HK-2 (cell line): ENCODE measurements at regions not wholly inside any gene's neighbourhood (a gene's known extent, or its start where the extent isn't known, plus 50 kb on each side); places are given as distances from the start of the nearest gene placed in this dataset.

Experiments
- DNase-seq: peaks from one replicate; pipeline ENCODE4 v3.0.0-alpha.2; 2018; ENCODE audit not compliant: unreplicated experiment

GRCh38 chr6:21426841-21427490 is 166.6 kb upstream of the SOX4 start:
- no peak for DNase-seq

GRCh38 chr6:21429291-21429690 is 164.3 kb upstream of the SOX4 start:
- DNase-seq, result no peak

DNA sequence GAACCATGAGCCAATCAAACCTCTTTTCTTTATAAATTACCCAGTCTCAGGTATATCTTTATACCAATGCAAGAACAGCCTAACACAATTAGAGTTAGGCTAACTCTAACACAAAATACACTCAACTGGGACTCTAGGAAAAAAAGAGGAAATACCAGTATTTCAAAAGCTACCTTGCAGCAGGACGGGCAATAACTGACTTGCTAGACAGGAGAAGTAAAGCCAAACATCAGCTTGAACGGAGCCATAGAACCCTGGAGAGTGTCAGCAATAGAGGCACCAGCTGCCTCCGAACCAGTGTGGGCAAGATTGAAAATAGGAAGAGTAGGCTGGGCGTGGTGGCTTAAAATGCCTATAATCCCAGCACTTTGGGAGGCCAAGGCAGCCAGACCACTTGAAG is 162.0 kb upstream of the SOX4 start:
- DNase-seq, result no peak

DNA sequence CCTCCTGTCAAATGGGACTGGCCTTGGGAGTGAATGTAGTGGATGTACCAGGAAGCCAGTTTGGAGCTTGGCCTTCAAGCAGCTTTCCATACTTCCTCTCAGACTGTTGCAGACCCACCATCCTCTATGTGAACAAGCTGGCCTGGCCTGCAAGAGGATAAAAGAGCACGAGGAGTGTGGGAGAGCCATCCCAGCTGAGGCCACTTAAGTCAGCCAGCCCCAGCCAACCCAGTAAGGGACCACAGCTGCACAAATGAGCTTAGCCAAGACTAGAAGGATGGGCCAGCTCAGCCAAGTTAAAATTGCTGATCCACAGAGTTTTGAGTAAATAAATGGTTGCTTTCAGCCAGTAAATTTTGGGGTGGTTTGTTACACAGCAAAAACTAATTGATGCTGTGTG is 156.9 kb upstream of the SOX4 start:
- no peak for DNase-seq

DNA sequence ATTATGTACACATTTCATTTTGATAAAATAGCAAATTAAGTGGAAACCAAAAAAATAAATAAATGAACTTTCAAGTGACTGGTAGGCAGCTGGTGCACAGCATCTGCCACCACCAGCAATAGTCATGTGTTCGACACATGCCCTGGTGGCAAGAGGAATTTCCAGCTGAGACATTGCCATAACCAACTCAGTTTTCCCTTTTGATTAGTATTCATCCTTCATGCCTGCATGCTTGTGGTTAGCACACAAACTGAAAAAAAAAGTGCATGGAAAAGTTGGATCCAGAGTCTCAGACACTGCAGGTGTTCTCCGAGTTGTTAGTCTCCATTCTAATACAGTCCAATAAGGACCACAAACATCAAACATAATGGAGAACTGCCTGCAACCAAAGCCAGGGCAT is 156.0 kb upstream of the SOX4 start:
- no peak for DNase-seq

- no peak for DNase-seq
Measured at GRCh38 chr6:21438237-21438985, 155.1 kb upstream of the SOX4 start.

- no peak for DNase-seq
Measured at GRCh38 chr6:21438986-21439352, 154.6 kb upstream of the SOX4 start.

DNA sequence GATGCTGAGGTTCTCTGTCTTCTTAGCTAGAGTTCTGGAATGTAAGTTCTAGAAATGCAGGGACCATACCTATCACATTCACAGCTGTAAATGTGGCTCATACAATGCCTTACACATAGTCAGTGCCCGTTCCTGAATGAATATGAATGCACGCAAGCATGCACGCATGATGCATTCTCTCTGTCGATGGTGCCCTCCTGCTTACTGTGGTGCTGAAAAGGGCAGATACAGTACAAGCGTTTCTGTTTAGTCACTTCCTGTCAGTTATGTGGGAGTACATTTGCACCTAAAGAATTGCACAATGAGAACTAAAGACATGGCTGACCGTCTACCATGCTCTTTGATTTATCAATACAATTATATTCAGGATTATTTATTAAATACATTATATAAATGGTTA is 152.2 kb upstream of the SOX4 start:
- no peak for DNase-seq

- no peak for DNase-seq
Measured at GRCh38 chr6:21442874-21443273, 150.7 kb upstream of the SOX4 start.

DNA sequence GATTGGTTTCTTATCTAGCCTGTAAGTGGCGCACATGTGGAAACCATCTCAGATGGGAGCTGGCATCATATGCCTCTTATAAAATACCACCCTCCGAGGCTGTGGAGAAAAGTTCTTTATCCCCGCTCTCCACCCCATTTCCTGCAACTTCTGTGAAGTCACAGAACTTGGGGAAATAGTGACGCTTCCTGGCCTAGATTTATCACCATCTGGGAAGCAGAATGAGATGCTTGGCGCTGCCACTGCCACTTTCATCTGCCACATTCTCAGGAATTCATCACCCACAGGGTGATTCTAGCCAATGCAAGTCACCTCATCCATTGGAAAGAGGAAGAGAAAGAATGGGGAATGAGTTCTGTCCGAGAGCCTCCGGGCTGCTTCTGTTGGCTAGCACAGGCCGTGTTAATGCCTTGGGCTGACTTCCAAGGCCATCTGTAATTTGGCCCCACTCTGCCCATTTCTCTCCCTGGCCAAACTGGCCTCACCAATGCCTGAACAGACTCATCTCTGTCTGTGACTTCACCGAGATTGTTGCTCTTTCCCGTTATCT is 148.8 kb upstream of the SOX4 start:
- no peak for DNase-seq

DNA sequence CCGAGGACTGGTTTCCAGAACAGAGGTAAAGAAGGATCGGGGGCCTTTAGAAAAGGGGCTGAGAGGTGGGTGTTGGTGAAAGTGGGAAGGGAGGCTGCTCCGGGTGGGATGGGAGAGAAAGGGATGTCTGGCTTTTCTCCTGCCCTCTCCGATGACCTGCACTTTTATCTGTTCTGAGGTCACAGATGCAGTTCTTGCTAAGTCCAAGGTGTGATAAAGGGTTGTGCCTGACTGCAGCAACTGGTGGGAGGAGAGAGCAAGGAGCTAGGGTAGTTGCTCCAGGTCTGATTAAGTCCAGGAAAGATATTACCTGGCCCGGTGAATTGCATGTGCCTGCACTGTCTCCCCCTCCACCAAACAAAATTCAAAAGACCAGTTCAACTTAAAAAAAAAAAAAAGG is 145.6 kb upstream of the SOX4 start:
- DNase-seq, result no peak

DNA sequence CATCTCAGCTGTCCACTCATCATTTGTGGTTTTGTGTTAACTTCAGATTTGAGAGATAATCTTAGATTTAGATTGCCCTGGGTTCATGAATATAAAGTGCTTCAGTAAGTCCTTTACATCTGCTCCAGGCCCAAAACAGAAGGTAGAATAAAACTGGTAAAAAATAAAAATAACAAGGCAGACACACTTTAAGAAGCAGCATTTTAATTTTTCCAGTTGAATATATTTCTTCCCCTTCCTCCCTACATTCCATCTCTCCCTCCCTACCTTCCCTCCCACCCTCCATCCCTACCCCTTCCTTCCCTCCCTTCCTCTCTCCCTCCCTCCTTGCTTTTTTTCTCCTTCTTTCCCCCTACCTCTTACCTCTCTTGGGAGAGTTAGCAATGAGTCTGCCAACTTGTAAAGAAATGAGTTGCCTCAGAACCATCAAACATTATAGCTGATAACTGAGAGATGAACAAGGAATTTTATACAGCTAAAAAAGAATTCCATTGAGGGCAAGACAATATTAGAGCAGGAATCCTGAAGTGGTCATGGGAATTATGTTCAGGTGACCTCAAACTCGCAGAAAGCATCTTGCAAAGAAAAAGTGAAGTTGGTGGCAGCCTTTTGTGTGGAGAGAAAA is 145.0 kb upstream of the SOX4 start:
- DNase-seq, result no peak

GRCh38 chr6:21450149-21450548 is 143.4 kb upstream of the SOX4 start:
- DNase-seq, result no peak

DNA sequence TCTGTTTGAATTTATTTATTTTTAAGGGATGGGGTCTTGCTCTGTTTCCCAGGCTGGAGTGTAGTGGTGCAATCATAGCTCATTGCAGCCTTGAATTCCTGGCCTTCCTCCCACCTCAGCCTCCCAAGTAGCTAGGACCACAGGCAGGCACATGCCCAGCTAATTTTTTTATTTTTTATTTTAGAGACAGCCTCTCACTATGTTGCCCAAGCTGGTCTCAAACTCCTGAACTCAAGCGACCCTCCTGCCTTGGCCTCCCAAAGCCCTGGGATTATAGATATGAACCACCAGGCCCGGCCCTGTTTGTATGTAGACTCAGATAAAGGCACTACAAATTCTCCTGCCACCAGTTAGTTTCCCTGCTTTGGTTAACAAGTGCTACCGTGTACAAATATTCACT is 142.9 kb upstream of the SOX4 start:
- DNase-seq, result no peak

- no peak for DNase-seq
Measured at GRCh38 chr6:21451546-21452013, 142.0 kb upstream of the SOX4 start.

DNA sequence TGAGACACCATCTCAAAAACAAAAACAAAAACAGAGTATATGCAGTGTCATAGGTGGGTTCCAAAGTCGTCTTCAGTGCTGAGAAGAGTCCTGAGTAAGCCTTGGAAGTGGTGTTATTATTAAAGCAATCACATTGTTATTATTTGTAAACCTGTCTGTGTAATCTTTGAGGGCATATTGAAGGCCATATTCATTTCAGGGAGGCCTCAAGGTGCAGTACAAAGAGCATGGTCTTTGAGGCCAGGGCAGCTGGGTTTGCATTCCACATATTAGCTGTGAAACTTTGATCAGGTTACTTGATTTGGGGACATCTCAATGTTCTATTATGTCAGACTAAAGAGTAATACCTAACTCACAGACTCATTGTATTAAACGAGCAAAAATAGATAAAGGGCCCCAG is 139.3 kb upstream of the SOX4 start:
- no peak for DNase-seq

DNA sequence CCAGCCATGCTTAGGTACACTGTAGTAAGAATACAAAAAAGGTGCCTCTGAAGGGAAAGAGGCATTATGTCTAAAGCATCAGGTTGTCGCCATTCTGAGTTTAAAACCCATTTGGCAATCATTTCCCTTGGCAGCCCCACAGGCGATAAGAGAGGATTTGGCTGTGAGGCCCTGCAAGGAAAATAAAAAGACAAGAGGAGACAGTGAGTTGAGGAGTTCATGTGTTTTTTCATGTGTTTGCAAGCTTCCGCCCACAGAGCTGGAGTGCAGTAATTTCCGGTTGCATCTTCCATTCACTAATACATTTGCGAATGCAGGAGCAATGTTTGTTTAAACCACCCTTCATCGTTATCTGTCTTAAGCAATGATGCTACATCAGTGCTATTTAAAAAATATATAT is 138.5 kb upstream of the SOX4 start:
- no peak for DNase-seq

DNA sequence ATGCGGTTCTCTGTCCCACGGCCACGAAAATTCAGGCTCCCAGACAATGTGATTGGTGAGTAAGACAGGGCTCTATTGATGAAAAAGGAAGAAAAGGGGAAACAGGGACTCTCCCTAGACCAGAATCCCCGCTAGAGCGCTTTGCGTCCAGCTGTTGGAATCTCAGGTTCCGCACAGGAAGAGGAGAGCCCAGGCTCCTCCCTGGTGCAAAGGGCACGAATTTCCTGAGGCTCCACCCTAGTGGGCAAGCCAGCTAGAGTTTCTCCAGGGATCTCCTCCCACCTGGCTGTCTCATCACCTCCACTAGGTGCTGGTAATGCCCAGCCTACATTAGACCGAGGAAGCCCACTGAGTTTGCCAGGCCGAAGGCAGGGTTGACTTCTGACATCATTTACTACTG is 135.9 kb upstream of the SOX4 start:
- no peak for DNase-seq

DNA sequence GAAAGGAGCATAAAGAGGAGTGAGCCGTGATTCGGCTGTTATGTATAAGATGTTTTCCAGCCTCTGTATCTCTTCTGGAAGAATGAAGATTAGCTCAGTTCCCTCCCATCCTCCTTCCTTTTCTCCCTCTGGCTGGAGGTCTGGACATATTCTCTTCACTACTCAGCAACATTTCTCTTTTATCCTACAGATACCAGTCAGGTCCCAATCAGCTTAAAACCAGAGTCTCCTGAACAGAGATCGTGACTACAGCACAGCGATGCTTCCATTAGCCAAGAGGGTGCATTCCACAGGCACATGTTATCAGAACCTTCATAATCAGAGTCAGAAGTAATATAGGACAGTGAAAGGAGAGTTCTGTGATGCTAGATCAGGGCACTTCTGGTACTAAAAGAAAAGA is 133.9 kb upstream of the SOX4 start:
- DNase-seq, result no peak

DNA sequence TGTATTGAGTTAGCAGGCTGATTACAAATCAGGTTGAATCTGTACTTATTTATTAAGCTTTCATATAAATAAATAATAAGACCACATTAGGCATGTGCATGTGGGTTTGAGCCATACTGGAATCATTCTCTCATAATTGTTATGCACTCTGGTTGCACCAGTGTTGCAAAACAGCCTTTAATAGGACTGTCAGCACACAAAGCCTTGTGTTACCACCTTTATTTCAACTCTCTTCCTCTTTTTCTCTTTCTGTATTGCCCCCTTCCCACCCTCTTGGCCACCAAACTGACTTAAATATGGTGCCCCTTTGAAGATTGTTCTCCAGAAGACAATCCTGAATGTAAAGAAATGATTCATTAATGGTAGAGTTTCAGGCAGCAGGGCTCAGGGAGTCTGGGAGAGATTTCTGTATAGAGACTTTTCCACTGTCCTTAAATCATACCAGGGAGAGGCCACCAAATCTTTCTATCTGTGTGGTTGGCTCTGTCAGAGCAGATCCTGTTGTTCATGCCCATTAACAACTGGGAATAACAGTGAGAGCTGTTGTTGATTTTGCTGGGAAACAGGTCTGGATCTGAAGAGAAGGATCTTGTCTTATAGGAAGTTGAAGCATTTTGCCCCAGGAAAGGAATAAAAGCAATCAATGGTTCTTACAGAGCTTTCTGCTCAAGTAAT is 131.6 kb upstream of the SOX4 start:
- no peak for DNase-seq

DNA sequence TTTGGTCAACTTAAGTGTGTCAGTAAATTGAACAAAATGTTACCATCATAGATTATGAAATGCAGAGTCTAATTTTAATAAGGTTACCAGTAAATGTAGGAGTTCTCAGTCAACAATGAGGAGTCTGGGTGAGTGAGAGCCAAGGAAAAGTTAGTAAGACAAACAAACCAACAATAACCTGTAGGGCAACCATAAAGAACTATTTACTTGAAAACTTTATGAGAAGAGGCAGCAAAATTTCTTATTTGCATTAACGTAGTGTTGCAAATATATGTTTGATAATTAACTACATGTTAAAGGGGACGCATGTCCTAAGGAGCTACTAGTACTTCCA is 131.1 kb upstream of the SOX4 start:
- DNase-seq, result no peak

DNA sequence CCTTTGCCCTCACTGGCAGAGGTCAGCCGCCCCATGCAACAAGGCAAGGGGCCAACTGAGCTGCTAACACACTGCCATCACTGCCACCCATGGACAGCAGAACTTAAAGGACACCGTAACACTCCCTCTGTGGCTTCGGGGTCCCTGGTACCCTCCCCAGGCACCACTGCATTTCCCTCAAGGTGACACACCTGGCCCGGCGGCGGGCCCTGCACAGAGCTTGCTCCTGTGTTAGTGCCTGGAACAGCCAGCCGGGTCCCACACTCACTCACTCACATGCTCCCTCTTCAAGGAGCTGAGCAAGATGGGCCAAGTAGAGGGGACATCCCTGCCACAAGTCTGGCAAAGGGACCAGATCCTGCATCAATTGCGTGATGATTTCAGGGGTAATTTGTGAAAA is 126.5 kb upstream of the SOX4 start:
- DNase-seq, result no peak

DNA sequence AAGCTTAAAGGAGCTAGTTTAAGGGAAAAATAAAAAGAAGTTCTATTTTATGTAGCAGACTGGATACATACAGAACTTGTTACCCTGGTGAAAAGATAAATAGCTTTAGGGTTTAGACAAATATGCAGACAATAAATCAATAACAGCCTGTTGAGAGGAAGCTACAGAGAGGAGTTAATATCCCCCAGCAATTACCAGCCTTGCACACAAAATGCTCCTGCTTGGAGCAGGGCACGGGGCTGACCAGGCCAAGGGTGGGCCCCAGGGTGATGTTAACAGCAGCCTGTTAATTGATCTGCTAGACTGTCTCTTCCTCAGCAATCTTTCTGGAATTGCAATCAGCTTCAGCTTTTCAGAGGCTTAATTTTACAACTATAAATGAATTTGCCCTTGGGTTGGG is 125.1 kb upstream of the SOX4 start:
- no peak for DNase-seq
